Choroid plexus epithelial cell (primary cell): ENCODE measurements at regions not wholly inside any gene's neighbourhood (a gene's known extent, or its start where the extent isn't known, plus 50 kb on each side); places are given as distances from the start of the nearest gene placed in this dataset.

Source experiments
- DNase-seq: peaks from one replicate; pipeline ENCODE4 v3.0.0-alpha.2; 2010; ENCODE audit warnings: low read depth
- H3K4me3 ChIP-seq: 2 replicates; pipeline ENCODE4 v1.5.1; 2011; ENCODE audit warnings: low read depth, mild to moderate bottlenecking, control low read depth, low read length, moderate library complexity
- TF ChIP-seq, protein P1 (sequence below): conservative IDR thresholded peaks from 2 replicates; pipeline ENCODE4 v1.5.1; 2011; ENCODE audit warnings: low read depth, mild to moderate bottlenecking, control low read depth, inconsistent platforms, low read length, moderate library complexity

DNA sequence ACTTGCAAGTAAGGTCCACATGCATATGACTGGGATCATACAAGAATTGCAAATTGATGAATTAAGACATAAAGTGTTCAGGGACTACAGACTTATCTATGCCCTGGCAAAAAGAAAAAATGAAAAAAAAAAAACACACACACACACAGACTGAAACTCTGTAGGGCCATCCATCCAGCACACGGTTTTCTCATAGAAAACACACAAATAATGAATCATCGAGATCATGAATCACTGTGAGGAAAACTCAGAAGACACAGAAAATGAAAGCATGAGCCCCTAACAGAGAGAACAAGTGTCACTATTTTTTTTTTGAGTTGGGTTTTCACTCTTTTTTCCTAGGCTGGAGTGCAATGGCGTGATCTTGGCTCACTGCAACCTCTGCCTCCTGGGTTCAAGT is 185.2 kb downstream of the IRX2 start:
- no peak for DNase-seq
- H3K4me3 ChIP-seq = no peak overlapping the region
- TF ChIP-seq, protein P1, sequence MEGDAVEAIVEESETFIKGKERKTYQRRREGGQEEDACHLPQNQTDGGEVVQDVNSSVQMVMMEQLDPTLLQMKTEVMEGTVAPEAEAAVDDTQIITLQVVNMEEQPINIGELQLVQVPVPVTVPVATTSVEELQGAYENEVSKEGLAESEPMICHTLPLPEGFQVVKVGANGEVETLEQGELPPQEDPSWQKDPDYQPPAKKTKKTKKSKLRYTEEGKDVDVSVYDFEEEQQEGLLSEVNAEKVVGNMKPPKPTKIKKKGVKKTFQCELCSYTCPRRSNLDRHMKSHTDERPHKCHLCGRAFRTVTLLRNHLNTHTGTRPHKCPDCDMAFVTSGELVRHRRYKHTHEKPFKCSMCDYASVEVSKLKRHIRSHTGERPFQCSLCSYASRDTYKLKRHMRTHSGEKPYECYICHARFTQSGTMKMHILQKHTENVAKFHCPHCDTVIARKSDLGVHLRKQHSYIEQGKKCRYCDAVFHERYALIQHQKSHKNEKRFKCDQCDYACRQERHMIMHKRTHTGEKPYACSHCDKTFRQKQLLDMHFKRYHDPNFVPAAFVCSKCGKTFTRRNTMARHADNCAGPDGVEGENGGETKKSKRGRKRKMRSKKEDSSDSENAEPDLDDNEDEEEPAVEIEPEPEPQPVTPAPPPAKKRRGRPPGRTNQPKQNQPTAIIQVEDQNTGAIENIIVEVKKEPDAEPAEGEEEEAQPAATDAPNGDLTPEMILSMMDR = no peak

DNA sequence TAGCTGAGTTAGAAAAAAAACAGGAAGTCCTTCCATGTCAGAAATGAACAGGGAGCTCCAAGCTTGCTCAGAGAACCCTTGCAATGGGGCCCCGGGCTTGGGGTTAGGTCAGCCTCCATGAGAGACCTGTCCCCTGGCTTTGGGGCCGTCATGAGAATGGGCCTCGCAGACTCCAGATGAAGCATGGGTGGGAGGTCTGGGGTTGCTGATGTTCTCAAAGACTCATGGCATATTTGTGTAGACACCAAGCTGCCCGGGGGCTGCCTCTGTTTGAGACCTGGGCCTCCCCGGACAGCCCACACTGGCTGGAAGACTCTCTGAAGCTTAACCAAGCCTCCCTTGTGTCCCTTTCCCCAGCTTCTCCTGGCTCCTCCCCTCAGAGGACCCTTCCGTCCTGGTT is 186.3 kb downstream of the IRX2 start:
- no peak for DNase-seq
- H3K4me3 ChIP-seq = no peak overlapping the region
- TF ChIP-seq, protein P1 = no peak

- no peak overlapping the region for H3K4me3 ChIP-seq
- TF ChIP-seq, protein P1 = no peak
- DNase-seq = no peak
Observed at GRCh38 chr5:2563046-2563445, 188.4 kb downstream of the IRX2 start.

- no peak for DNase-seq
- TF ChIP-seq, protein P1 = no peak
- no peak overlapping the region for H3K4me3 ChIP-seq
Observed at GRCh38 chr5:2562036-2562435, 189.4 kb downstream of the IRX2 start.

DNA sequence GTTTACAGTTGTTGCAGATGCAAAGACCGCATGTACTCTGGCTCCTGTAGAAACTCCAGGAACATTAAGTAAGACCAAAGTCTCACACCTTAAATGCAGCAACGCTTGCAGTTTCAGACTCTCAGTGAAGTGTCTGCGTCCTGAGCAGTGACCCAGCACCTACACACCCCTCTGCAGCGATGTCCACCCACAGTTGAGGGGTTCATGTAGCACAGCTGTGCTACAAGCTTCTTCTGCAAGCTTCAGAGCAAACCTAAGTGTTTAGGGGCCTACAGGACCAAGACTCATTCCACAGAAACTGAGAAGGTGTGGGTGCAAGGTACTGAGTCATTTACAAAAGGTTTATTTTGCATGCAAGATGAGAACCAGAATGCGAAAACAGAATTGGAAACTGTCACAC is 191.0 kb downstream of the IRX2 start:
- H3K4me3 ChIP-seq = no peak overlapping the region
- TF ChIP-seq, protein P1 = no peak
- no peak for DNase-seq

DNA sequence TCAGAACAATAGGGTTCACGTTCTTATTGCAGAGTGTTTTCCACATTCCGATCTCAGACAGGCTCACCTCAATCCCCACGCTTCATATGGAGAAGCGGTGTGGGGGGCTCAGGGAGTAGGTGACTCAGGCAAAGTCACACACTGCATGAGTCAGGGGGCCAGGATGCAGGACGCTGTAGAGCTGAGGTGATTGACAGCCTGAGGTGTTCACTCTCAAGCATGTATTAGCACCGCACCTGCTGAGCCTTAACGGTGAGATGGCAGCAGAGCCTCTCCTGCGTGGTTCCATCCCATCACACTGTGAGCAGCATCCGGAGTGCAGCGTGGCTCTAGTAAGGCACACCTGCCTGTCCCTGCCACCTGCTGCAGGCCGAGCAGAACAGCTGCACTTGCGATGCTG is 194.0 kb downstream of the IRX2 start:
- H3K4me3 ChIP-seq = no peak overlapping the region
- no peak for DNase-seq
- TF ChIP-seq, protein P1 = no peak

DNA sequence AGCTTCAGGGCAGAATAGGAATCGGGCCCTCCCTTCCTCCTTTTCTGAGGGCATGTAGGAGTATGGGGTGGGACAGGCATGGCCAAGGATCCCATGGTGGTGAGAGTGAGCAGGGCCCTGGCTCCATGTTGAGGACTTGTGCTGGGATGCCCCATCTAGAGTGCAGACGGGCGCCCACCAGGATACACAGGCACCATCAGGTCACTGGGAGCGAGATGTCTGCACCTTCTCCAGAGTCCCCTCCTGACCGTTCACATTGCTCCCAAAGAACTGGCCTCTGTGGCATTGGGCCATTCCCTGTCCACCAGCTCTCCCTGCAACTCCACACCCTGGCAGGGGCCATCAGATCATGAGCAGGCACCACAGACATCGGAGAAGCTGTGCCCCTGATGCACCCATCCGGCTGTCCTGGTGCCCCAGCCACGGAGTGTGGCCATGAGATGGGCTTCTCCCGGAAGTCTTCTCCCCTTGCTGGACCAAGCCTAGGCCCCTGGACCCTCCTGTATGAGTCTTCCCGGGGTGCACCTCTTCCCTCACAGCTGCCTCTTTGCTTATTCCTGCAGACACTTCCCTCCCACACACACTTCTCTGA is 195.0 kb downstream of the IRX2 start:
- no peak overlapping the region for H3K4me3 ChIP-seq
- TF ChIP-seq, protein P1 = no peak
- DNase-seq = no peak
